SK-N-SH (cell line): ENCODE measurements at regions not wholly inside any gene's neighbourhood (a gene's known extent, or its start where the extent isn't known, plus 50 kb on each side); places are given as distances from the start of the nearest gene placed in this dataset.

Experiments
- ELF1 ChIP-seq: IDR thresholded peaks from 2 replicates; pipeline ENCODE4 v1.4.0; 2012
- EZH2phosphoT487 ChIP-seq: fragments of 200-600 bp; sonication (generic); IDR thresholded peaks from 2 replicates; pipeline ENCODE4 v1.6.1; 2017; ENCODE audit warnings: low read depth, mixed run types, mild to moderate bottlenecking, antibody characterized with exemption, moderate library complexity, borderline replicate concordance
- JUND ChIP-seq: IDR thresholded peaks from 2 replicates; pipeline ENCODE4 v1.4.0; 2012
- NRF1 ChIP-seq: IDR thresholded peaks from 2 replicates; pipeline ENCODE4 v1.6.1; 2012; ENCODE audit warnings: low read depth, mild to moderate bottlenecking, low read length
- POLR2AphosphoS5 ChIP-seq: IDR thresholded peaks from 2 replicates; pipeline ENCODE4 v1.6.1; 2012; ENCODE audit warnings: low read depth, low read length
- SIN3A ChIP-seq: IDR thresholded peaks from 2 replicates; pipeline ENCODE4 v1.6.1; 2012; ENCODE audit warnings: low read depth, mild to moderate bottlenecking, low read length, moderate library complexity, borderline replicate concordance
- SMC3 ChIP-seq: IDR thresholded peaks from 2 replicates; pipeline ENCODE4 v1.6.1; 2012; ENCODE audit warnings: low read depth, low read length, improper control_type of control experiment
- TF ChIP-seq, protein P1 (sequence below): fragments of 200-600 bp; sonication (generic); IDR thresholded peaks from 2 replicates; pipeline ENCODE4 v1.6.1; 2017; ENCODE audit warnings: antibody characterized with exemption, mild to moderate bottlenecking, moderate library complexity
- TF ChIP-seq, protein P2 (sequence below): IDR thresholded peaks from 2 replicates; pipeline ENCODE4 v1.6.1; 2012; ENCODE audit warnings: mild to moderate bottlenecking, low read depth, low read length, moderate library complexity

DNA sequence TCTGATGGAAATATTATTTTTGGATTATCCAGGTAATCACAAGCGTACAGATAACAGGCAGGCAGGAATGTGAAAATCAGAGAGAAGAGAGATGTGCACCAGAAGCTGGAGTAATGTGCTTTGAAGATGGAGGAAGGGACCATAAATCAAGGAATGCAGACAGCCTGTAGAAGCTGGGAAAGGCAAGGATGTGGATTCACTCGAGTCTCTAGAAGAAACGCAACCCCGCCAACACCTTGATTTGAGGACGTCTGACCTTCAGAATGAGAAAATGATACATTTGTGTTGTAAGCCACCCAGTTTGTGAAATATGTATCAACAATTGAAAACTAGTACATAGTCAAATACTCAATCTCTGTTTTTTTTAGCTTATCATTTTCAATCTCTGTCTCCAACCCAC lies 207.6 kb upstream of the MPDZ start:
- TF ChIP-seq, protein P1, sequence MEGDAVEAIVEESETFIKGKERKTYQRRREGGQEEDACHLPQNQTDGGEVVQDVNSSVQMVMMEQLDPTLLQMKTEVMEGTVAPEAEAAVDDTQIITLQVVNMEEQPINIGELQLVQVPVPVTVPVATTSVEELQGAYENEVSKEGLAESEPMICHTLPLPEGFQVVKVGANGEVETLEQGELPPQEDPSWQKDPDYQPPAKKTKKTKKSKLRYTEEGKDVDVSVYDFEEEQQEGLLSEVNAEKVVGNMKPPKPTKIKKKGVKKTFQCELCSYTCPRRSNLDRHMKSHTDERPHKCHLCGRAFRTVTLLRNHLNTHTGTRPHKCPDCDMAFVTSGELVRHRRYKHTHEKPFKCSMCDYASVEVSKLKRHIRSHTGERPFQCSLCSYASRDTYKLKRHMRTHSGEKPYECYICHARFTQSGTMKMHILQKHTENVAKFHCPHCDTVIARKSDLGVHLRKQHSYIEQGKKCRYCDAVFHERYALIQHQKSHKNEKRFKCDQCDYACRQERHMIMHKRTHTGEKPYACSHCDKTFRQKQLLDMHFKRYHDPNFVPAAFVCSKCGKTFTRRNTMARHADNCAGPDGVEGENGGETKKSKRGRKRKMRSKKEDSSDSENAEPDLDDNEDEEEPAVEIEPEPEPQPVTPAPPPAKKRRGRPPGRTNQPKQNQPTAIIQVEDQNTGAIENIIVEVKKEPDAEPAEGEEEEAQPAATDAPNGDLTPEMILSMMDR: no peak
- TF ChIP-seq EZH2phosphoT487 (no peak), NRF1 (no peak), SIN3A (no peak), ELF1 (no peak), JUND (no peak), POLR2AphosphoS5 (no peak), SMC3 (no peak)
- TF ChIP-seq, protein P2, sequence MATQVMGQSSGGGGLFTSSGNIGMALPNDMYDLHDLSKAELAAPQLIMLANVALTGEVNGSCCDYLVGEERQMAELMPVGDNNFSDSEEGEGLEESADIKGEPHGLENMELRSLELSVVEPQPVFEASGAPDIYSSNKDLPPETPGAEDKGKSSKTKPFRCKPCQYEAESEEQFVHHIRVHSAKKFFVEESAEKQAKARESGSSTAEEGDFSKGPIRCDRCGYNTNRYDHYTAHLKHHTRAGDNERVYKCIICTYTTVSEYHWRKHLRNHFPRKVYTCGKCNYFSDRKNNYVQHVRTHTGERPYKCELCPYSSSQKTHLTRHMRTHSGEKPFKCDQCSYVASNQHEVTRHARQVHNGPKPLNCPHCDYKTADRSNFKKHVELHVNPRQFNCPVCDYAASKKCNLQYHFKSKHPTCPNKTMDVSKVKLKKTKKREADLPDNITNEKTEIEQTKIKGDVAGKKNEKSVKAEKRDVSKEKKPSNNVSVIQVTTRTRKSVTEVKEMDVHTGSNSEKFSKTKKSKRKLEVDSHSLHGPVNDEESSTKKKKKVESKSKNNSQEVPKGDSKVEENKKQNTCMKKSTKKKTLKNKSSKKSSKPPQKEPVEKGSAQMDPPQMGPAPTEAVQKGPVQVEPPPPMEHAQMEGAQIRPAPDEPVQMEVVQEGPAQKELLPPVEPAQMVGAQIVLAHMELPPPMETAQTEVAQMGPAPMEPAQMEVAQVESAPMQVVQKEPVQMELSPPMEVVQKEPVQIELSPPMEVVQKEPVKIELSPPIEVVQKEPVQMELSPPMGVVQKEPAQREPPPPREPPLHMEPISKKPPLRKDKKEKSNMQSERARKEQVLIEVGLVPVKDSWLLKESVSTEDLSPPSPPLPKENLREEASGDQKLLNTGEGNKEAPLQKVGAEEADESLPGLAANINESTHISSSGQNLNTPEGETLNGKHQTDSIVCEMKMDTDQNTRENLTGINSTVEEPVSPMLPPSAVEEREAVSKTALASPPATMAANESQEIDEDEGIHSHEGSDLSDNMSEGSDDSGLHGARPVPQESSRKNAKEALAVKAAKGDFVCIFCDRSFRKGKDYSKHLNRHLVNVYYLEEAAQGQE: no peak
